ENCODE measurements at regions not wholly inside any gene's neighbourhood (a gene's known extent, or its start where the extent isn't known, plus 50 kb on each side); places are given as distances from the start of the nearest gene placed in this dataset.

DNA sequence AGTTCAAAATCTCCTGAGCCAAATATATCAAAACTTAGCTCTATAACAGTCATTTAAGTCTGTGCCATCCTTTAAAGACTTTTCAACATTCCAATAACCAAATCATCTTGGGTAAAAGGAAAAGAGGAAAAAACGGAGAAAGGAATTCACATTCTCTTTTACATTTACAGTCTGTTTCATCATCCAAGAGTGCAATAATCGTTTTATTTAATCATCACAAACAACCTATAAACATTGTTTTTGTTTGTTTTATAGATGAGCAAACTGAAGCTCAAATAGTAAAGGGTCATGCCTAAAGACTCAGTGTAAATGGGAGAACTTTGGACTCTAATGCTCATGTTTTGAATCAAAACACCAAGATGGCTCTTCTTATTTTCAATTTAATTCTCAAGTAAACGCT is 252.3 kb downstream of the TOX3 start:
- TF ChIP-seq, protein P1, sequence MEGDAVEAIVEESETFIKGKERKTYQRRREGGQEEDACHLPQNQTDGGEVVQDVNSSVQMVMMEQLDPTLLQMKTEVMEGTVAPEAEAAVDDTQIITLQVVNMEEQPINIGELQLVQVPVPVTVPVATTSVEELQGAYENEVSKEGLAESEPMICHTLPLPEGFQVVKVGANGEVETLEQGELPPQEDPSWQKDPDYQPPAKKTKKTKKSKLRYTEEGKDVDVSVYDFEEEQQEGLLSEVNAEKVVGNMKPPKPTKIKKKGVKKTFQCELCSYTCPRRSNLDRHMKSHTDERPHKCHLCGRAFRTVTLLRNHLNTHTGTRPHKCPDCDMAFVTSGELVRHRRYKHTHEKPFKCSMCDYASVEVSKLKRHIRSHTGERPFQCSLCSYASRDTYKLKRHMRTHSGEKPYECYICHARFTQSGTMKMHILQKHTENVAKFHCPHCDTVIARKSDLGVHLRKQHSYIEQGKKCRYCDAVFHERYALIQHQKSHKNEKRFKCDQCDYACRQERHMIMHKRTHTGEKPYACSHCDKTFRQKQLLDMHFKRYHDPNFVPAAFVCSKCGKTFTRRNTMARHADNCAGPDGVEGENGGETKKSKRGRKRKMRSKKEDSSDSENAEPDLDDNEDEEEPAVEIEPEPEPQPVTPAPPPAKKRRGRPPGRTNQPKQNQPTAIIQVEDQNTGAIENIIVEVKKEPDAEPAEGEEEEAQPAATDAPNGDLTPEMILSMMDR (IDR thresholded peaks at IDR 0.05; ENCODE audit: insufficient read depth, missing control alignments) = no peak
- no peak for DNase-seq (ENCODE audit: insufficient read length, low spot score)
- no peak for FAIRE-seq

DNA sequence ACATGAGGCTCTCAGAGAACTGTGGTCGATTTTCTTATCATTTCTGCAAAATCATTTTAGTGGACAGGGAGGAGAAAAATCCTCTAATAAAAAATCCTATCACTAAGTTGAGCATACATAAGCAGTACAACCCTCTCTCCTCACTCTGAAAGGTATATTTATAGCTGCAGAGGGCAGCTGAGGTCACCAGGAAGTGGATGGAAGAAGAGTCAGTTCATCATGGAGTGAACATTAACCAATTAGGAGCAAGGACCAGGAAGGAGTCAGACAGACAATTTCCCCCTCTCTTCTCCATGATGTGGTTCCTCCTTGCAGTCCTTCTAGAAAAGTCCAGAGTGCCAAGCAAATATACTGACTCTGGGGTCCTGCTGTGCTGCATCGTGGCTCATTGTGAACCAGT is 253.7 kb downstream of the TOX3 start:
- DNase-seq (ENCODE audit: insufficient read length, low spot score) = no peak
- TF ChIP-seq, protein P1 (IDR thresholded peaks at IDR 0.05; ENCODE audit: insufficient read depth, missing control alignments) = no peak
- FAIRE-seq = no peak

DNA sequence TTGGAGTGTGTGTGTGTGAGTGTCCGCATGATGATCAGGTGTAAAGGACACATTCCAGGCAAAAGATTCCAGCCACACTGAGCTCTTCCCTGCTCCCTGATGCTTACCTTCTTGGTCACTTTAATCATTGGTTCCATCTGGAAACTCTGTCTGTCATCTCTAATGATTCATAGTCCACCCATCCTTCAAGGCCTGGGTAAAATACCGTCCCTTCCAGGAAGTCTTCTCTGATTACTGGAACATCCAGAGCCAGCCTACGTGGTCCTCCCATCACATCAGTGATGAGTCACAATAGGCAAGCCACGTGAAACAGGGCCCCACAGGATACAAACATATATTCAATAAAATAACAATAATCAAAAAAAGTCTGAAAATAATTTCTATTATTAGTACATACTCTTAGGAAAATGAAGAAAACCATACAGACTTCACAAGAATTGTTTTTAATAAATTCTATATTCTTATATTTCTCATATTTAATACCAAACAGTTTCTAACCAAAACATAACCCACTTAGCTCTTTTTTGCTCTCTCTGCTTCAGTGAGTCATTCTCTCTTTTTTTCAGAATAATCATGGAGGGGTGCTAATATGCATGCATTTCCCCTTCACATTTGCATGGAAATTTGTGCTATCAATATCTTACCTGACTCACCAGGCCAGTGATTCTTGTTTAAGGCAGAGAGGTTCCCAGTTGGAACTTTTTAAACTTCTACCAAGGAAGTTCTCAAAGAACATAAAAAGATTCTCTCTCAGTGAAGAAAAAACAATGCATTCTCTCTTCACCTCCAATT is 263.2 kb downstream of the TOX3 start:
- no peak for DNase-seq (ENCODE audit: insufficient read length, low spot score)
- TF ChIP-seq, protein P1 (IDR thresholded peaks at IDR 0.05; ENCODE audit: insufficient read depth, missing control alignments) = no peak
- FAIRE-seq = no peak

DNA sequence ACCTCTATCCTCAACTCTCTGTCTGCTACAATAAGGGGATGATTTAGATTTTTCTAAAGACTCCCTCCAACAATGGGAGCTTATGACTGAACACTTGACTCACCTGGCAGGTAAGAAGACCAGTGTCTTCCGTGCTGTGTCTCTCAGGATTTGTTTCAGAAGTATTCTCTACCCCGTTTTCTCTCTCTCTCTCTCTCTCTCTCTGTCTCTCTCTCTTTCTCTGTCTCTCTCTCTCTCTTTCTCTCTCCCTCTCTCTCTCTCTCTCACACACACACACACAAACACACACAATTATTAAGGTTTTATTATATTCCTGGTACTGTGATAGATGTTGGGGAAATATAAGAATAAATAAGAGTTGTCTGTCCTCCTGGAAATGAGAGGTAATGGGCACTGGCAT is 263.9 kb downstream of the TOX3 start:
- TF ChIP-seq, protein P1 (IDR thresholded peaks at IDR 0.05; ENCODE audit: insufficient read depth, missing control alignments) = no peak
- no peak for DNase-seq (ENCODE audit: insufficient read length, low spot score)
- FAIRE-seq = no peak

DNA sequence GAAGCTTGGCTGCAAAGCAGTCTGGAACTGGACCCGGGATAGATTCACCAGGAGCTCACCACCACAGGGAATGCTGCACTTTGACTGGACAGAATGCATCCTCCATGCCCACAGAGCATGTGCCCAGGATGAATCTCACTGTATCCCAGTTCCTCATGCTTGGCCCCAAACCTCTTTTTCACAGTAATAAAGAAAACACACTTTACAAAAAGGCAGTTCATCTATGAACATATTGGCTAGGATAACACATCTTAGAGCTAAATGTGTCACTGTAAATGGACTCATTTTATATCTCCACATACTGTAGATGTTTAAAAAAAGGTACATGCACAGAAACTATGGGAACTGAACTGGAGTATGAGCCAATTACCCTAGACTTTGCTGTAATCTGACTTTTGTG is 266.9 kb downstream of the TOX3 start:
- FAIRE-seq = no peak
- TF ChIP-seq, protein P1 (IDR thresholded peaks at IDR 0.05; ENCODE audit: insufficient read depth, missing control alignments) = no peak
- DNase-seq (ENCODE audit: insufficient read length, low spot score) = no peak

DNA sequence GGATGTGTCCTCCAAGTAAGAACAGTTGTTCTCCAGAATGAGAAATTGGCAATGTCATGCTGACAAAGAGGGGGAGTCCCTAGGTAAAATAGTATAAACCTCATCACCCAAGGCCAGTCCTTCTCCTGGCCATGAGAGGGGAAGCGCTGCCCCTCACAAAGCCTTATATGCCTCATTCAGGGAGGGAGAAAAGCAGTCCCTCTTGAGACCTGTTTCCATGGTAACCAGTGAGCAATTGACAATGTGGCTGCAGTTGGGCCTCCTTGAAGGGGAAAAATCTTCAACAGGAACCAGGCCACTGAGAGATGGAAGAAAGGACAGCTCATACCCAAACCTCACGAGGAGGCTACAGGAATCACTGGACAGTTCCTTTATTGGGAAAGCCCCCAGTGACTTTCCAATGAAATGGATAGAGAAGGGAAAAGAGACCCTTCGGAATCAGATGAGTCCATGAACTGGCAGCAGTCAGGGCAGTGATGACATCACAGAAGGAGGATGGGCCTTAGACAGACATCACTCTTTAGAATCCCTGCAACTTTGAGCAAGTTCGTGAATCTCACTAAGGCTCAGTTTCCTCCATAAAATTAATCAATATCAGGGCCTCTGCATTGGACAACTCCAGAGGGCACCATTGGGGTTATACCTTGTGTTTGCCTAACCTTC is 275.7 kb downstream of the TOX3 start:
- FAIRE-seq = no peak
- DNase-seq (ENCODE audit: insufficient read length, low spot score) = no peak
- TF ChIP-seq, protein P1 (IDR thresholded peaks at IDR 0.05; ENCODE audit: insufficient read depth, missing control alignments) = no peak

DNA sequence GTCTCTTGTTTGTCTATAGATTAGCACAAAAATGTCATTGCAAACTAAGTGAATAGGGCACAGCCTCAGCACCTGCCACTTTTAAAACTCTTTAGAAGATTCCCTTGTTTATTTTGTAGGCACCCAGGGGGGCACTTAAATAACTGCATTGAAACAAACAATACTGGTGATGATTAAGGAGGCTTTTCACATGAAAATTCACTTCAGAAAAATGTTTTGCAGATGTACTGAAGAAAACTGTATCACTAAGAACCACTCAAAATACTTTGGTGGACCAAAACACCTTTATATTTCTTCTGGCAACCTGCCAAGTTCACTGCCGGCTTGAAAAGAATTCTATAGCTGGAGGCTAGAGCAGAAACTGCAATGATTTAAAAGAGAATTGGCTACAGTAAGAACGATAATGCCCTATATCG is 281.5 kb downstream of the TOX3 start:
- TF ChIP-seq, protein P1 (IDR thresholded peaks at IDR 0.05; ENCODE audit: insufficient read depth, missing control alignments) = no peak
- DNase-seq (ENCODE audit: insufficient read length, low spot score) = no peak

More for the DNA sequence above, 281.5 kb downstream of the TOX3 start:
- no peak for FAIRE-seq
